PC-3 (cell line): ENCODE measurements at regions not wholly inside any gene's neighbourhood (a gene's known extent, or its start where the extent isn't known, plus 50 kb on each side); places are given as distances from the start of the nearest gene placed in this dataset.

Experiments
- ATAC-seq: fragments of 200-7000 bp; cut with Tn5 transposase; 2 replicates; pipeline ENCODE4 v1.9.1; 2020; ENCODE audit warnings: mild to moderate bottlenecking, moderate library complexity
- BruUV-seq: library from RNA; stranded (reverse); fragments of 400-500 nt; replicated peaks from 2 replicates; lab custom pipeline; 2021; lab: Mats Ljungman, UMichigan
- CTCF ChIA-PET: fragments of 300-600 bp; sonication (Branson Sonifier 250); formaldehyde crosslinking; loops from one replicate; lab custom pipeline; 2022; ENCODE audit warnings: antibody characterized with exemption; lab: Charles Lee
- POLR2A ChIA-PET: fragments of 300-600 bp; sonication (Branson Sonifier 250); formaldehyde crosslinking; loops from one replicate; lab custom pipeline; 2022; ENCODE audit warnings: antibody characterized with exemption; ENCODE audit not compliant: unreplicated experiment; lab: Charles Lee
- DNase-seq: peaks from one replicate; pipeline ENCODE4 v3.0.0-alpha.2; 2015
- H2AFZ ChIP-seq: fragments of 300-600 bp; sonication (generic); 2 replicates; pipeline ENCODE4 v1.6.0; 2016; ENCODE audit warnings: antibody characterized with exemption, low read length
- H3F3A ChIP-seq: fragments of 300-600 bp; sonication (generic); one replicate; pipeline ENCODE4 v1.6.0; 2017; ENCODE audit warnings: antibody characterized with exemption, low read length, control low read depth, mild to moderate bottlenecking; ENCODE audit not compliant: unreplicated experiment
- H3K27ac ChIP-seq: fragments of 300-600 bp; sonication (generic); 2 replicates; pipeline ENCODE4 v1.5.1; 2016; ENCODE audit warnings: mild to moderate bottlenecking, low read length
- H3K27me3 ChIP-seq: fragments of 300-600 bp; sonication (generic); 2 replicates; pipeline ENCODE4 v1.6.1; 2016; ENCODE audit warnings: low read length, mixed read lengths
- H3K36me3 ChIP-seq: fragments of 300-600 bp; sonication (generic); 2 replicates; pipeline ENCODE4 v1.6.1; 2016; ENCODE audit warnings: low read depth, mixed run types, low read length, mixed read lengths
- H3K4me1 ChIP-seq: fragments of 300-600 bp; sonication (generic); 2 replicates; pipeline ENCODE4 v1.5.1; 2016; ENCODE audit warnings: low read length; ENCODE audit not compliant: insufficient read depth
- H3K4me2 ChIP-seq: fragments of 300-600 bp; sonication (generic); 2 replicates; pipeline ENCODE4 v1.6.0; 2016; ENCODE audit warnings: low read length
- H3K4me3 ChIP-seq: fragments of 300-600 bp; sonication (generic); 2 replicates; pipeline ENCODE4 v1.5.1; 2016; ENCODE audit warnings: mild to moderate bottlenecking, low read length, mixed read lengths
- H3K79me2 ChIP-seq: fragments of 300-600 bp; sonication (generic); 2 replicates; pipeline ENCODE4 v1.6.1; 2017; ENCODE audit warnings: low read length, mixed read lengths
- H3K9ac ChIP-seq: fragments of 300-600 bp; sonication (generic); 2 replicates; pipeline ENCODE4 v1.6.0; 2016; ENCODE audit warnings: mild to moderate bottlenecking, low read length
- H3K9me2 ChIP-seq: fragments of 300-600 bp; sonication (generic); replicated peaks from 2 replicates; pipeline ENCODE4 v1.6.1; 2016; ENCODE audit warnings: mixed run types, low read length, mixed read lengths
- H3K9me3 ChIP-seq: fragments of 300-600 bp; sonication (generic); 2 replicates; pipeline ENCODE4 v1.6.1; 2016; ENCODE audit warnings: low read length, mixed read lengths
- H4K20me1 ChIP-seq: fragments of 300-600 bp; sonication (generic); 2 replicates; pipeline ENCODE4 v1.6.1; 2016; ENCODE audit warnings: low read length, mixed read lengths
- CTCF ChIP-seq: fragments of 300-600 bp; sonication (generic); conservative IDR thresholded peaks from 2 replicates; pipeline ENCODE4 v1.5.1; 2017; ENCODE audit warnings: antibody characterized with exemption, low read depth, mild to moderate bottlenecking, low read length
- EZH2 ChIP-seq: fragments of 300-600 bp; sonication (generic); IDR thresholded peaks from one replicate; pipeline ENCODE4 v1.6.1; 2017; ENCODE audit warnings: antibody characterized with exemption, mild to moderate bottlenecking, low read length; ENCODE audit not compliant: unreplicated experiment
- EZH2phosphoT487 ChIP-seq: fragments of 300-600 bp; sonication (generic); IDR thresholded peaks from 2 replicates; pipeline ENCODE4 v1.6.1; 2018; ENCODE audit warnings: mild to moderate bottlenecking, antibody characterized with exemption, low read length, borderline replicate concordance
- intact Hi-C: fragments of 100-400 bp; cut with micrococcal nuclease; formaldehyde crosslinking; loops from 2 replicates; pipeline ENCODE4 v1.9.0; 2023

GRCh38 chr2:39517622-39518021 lies 80.5 kb upstream of the MAP4K3 start:
- Histone ChIP-seq H3K36me3 (peaks cover 6% of the 10 kb centered on the region; the same call in 1 of the 2 replicates), H3K79me2 (no peaks in the 10 kb centered on the region), H3K9me3 (0 out of 2 replicates have a peak, but pooled peaks cover 10% of the 10 kb centered on the region), H2AFZ (no peak overlapping the region), H3K27ac (no peak overlapping the region), H3K4me1 (peaks cover 27% of the 10 kb centered on the region), H3K9me2 (no peaks in the 10 kb centered on the region), H3K4me2 (no peak overlapping the region), H3F3A (no peaks in the 10 kb centered on the region), H3K4me3 (no peak overlapping the region), H4K20me1 (no peaks in the 10 kb centered on the region), H3K27me3 (no peaks in the 10 kb centered on the region), H3K9ac (no peak overlapping the region)
- ChIA-PET CTCF (no interaction called here), POLR2A (no interaction called here)
- ATAC-seq (no peak), DNase-seq (no peak)
- intact Hi-C loops: loop anchor here (5.0 to 10.0 kb wide), 2 partner anchors 125 to 207 kb away; no protein-coding TSS in a partner anchor
- no TSS peak for BruUV-seq
- no peak for TF ChIP-seq EZH2
- no peak for TF ChIP-seq CTCF
- TF ChIP-seq EZH2phosphoT487: no peak

DNA sequence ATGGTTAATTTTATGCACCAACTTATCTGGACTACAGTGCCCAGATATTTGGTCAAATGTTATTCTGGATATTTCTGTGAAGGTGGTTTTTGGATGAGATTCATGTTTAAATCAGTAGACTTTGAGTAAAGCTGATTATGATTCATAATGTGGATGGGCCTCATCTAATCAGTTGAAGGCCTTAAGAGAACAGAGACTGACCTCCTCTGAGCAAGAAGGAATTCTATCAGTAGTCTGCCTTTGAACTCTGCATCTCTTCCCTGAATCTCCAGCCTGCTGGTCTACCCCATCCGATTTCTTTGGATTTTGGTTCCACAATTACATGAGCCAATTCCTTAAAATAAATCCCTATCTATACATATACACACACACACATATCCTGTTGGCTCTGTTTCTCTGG lies 82.8 kb upstream of the MAP4K3 start:
- Histone ChIP-seq H3K4me1 (peaks cover 32% of the 10 kb centered on the region), H3K27ac (no peak overlapping the region), H3K79me2 (no peaks in the 10 kb centered on the region), H3K4me2 (no peak overlapping the region), H3K9ac (no peak overlapping the region), H3K9me3 (0 out of 2 replicates have a peak, but pooled peaks cover 10% of the 10 kb centered on the region), H3K9me2 (no peaks in the 10 kb centered on the region), H2AFZ (no peak overlapping the region), H4K20me1 (no peaks in the 10 kb centered on the region), H3K27me3 (no peaks in the 10 kb centered on the region), H3K4me3 (no peak overlapping the region), H3F3A (peaks cover 6% of the 10 kb centered on the region), H3K36me3 (peaks cover 6% of the 10 kb centered on the region; the same call in 1 of the 2 replicates)
- DNase-seq (no peak), ATAC-seq (no peak)
- POLR2A ChIA-PET: interaction anchor here (0.5 kb wide), 1 partner anchor 41 kb away, joined by 3 read pairs; no protein-coding TSS in a partner anchor
- no TSS peak for BruUV-seq
- CTCF ChIA-PET: no interaction called here
- TF ChIP-seq CTCF (no peak), EZH2phosphoT487 (no peak), EZH2 (no peak)
- intact Hi-C loops: loop anchor here (5.0 to 10.0 kb wide), 2 partner anchors 122 to 205 kb away; no protein-coding TSS in a partner anchor

DNA sequence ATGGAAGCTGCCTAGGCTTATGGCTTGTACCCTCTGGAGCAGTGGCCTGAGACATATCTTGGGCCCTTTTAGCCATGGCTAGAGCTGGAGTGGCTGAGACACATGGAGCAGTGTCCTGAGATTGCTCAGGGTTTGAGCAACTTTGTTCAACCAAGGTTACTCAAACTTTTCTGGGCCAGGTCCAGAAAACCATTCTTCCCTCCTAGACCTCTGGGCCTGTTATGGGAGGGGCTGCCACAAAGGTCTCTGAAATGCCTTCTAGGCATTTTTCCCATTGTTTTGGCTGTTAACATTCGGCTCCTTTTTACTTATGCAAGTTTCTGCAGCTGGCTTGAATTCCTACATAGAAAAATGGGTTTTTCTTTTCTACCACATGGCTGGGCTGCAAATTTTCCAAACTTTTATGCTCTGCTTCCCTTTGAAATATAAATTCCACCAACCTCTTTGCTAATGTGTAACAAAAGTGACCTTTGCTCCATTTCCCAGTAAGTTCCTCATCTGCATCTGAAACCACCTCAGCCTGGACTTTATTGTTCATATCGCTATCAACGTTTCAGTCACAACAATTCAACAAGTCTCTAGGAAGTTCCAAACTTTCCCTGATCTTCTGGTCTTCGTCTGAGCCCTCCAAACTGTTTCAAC lies 84.9 kb upstream of the MAP4K3 start:
- Histone ChIP-seq H3K36me3 (peaks cover 6% of the 10 kb centered on the region; the same call in 1 of the 2 replicates), H2AFZ (no peak overlapping the region), H3K4me3 (no peak overlapping the region), H3F3A (peaks cover 6% of the 10 kb centered on the region), H3K27ac (no peak overlapping the region), H3K79me2 (no peaks in the 10 kb centered on the region), H3K9me2 (no peaks in the 10 kb centered on the region), H3K4me2 (no peak overlapping the region), H4K20me1 (no peaks in the 10 kb centered on the region), H3K9ac (no peak overlapping the region), H3K27me3 (no peaks in the 10 kb centered on the region), H3K9me3 (0 out of 2 replicates have a peak, but pooled peaks cover 10% of the 10 kb centered on the region), H3K4me1 (peaks cover 28% of the 10 kb centered on the region)
- CTCF ChIA-PET: no interaction called here
- DNase-seq: no peak
- TF ChIP-seq EZH2phosphoT487 (no peak), EZH2 (no peak), CTCF (no peak)
- POLR2A ChIA-PET: no interaction called here
- ATAC-seq: no peak
- BruUV-seq: no TSS peak
- intact Hi-C loops: no loop called here
